Left ventricle myocardium superior (tissue), 1 donor: ENCODE measurements at regions not wholly inside any gene's neighbourhood (a gene's known extent, or its start where the extent isn't known, plus 50 kb on each side); places are given as distances from the start of the nearest gene placed in this dataset.

Experiments
- ATAC-seq: fragments of 200-7000 bp; cut with Tn5 transposase; one replicate; pipeline ENCODE4 v1.9.1; 2020; ENCODE audit warnings: mild to moderate bottlenecking, moderate library complexity
- DNase-seq: peaks from one replicate; pipeline ENCODE4 v3.0.0-alpha.2; 2020
- intact Hi-C: fragments of 100-400 bp; cut with micrococcal nuclease; formaldehyde crosslinking; loops from one replicate; pipeline ENCODE4 v1.11.0; 2022
- donor health status: DM: no; HTN: yes; CAD: no; lungs with severe emphysema.

DNA sequence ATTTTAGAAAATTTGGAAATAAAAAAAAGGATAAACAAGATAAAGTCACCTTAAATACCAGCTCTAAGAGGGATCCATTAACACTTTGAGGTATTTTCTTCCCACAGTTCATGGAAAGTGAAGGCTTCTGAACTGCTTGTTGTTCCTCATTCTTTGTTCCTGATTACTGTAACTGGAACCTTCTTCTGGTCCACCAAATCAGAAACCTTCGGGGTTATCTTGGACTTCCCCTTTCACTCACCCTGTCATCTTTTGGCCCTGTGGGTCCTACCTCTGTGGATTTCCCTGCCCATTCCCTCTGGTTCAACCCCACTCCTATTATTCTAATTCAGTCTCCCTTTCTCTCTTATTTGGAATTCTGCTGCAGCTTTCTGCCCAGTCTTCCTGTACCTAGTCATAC, 116.5 kb upstream of the PRPS1L1 start:
- no peak for DNase-seq
- intact Hi-C loops = no loop called here
- peak; percentile 14 for ATAC-seq

DNA sequence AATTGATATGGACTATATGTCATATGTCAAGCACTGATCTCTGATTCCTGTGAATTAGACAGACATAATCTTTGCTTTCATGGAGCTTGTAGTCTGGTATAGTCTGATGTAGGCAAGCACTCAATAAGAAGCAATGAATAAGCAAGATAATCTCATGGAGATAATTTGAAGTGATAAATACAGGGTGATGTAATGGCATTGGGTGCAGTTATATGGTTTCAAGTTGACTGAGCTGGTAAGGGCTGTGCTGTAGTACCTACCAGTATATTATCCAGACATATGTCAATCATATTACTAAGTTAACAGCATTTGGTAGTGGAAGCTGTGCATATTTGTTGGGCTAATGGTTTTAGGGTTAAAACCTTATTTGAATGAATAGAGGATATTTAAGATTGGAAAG, 117.5 kb upstream of the PRPS1L1 start:
- DNase-seq = no peak
- ATAC-seq = no peak
- intact Hi-C loops = no loop called here

DNA sequence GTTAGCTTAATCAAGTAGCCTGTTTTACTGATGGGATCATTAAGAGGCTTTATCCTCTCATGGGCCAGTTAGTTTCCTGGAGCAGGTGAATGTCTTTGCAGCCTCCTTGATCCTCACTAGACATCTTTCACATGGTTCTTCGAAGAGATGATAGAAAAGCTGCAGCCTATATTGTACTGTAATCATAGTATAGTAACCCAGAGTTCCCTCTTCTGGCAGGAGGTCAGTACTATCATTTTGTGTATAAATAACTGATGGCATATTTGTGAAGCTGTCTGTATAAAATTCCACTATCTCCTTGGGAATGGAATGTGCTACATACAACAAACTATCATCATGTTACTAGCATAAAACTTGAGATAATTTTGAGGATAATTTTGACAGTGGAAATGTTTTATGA, 123.8 kb upstream of the PRPS1L1 start:
- intact Hi-C loops = no loop called here
- DNase-seq (no peak), ATAC-seq (no peak)

DNA sequence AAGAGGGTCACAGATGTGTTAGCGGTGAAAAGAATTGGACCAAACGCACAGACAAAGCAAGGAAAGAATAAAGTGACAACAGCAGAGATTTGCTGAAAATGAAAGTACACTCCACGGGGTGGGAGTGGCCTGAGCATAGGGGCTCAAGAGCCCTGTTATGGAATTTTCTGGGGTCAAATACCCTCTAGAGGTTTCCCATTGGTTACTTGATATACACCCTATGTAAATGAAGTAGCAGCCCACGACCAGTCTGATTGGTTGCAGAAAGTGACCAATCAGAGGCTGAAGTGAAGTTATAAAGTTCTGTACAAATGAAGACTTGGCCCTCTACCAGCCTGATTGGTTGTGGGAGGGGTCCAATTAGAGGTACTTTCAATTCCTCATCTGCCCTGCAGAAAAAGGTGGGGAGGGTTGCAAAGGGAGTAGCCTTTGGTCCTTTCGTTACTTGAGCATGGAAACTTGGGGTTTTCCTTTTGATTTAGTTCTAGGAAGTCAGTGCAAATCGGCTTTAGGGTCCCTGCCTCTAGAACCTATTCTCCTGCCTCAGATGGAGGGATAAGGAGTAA, 125.6 kb upstream of the PRPS1L1 start:
- ATAC-seq (no peak), DNase-seq (no peak)
- intact Hi-C loops = no loop called here

DNA sequence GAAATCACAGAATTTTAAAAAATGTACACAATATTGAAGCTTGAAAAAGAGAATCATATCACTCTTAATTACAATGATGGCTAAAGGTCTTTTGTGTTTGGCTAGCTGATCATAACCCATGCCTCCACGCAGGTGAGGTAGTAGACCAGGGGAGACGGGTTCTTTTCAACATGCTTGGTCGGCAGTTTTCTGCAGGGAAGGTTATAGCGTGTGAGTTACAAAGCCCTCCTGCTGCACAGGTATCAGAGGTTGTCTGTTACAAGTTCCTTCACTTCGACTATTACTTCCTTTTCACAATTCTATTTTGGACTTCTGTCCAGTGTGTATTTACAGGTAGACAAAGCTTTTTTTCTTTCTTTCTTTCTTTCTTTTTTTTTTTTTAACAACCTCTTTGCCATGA, 127.1 kb upstream of the PRPS1L1 start:
- ATAC-seq = no peak
- intact Hi-C loops = no loop called here

DNA sequence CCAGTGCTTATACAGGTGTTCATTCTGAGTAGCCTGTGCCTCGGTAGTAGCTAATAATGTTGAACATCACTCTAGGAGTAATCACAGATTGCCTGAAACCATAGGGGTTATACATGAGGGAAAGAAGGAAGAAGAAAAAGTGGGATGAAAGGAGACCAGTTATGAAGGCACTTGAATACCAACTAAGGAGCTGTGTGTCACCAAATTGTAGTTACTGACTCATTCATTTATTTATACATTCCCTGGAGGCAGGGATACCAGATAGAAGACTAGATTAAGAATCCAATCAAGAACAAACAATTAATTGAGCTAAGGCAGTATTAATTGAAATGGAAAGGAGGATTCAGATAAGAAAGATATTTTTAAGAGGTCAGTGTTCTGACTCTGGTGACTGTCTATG, 129.6 kb upstream of the PRPS1L1 start:
- ATAC-seq (no peak), DNase-seq (no peak)
- intact Hi-C loops = no loop called here

More for the DNA sequence above, 127.1 kb upstream of the PRPS1L1 start:
- no peak for DNase-seq

DNA sequence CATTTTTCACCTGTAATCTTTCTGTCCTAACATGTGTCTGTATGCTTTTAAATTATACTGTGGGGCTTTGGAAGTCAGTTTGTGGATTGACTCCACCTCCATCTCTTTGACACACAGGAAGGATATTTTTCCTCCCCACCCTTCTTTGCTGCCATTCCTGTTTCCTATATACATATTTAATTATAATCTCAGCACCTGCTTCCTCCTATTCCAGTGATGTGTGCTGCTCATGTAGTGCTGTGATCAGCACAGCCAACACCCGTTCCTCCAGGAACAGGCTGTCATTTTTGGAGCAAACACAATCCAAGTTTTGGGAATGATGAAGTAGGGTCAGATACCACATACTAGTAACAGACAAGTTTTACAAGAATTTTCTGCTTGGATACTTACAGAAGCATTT, 135.0 kb upstream of the PRPS1L1 start:
- ATAC-seq (peak; percentile 17), DNase-seq (no peak)
- intact Hi-C loops = loop anchor here (5.0 kb wide), 1 partner anchor 35 kb away; no protein-coding TSS in a partner anchor

DNA sequence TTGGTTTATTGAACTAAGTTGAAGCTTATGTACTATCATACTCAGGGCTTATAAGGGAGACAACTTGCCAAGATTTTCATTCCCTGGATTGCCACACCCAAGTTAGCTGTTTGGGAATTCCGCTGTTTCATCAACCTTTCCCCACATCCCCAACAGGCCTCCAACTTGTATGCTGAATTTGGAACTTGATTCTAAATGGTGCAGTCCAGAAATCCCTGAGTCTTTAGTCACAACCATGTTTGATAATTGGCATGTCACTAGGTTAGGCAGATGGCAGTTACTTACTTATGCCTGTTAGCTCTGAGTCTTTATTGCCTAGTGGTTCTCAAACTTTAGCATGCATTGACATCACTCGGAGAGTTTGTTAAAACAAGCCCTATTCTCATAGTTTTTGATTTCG, 135.4 kb upstream of the PRPS1L1 start:
- no peak for DNase-seq
- ATAC-seq = no peak
- intact Hi-C loops = loop anchor here (5.0 kb wide), 1 partner anchor 34 kb away; no protein-coding TSS in a partner anchor

DNA sequence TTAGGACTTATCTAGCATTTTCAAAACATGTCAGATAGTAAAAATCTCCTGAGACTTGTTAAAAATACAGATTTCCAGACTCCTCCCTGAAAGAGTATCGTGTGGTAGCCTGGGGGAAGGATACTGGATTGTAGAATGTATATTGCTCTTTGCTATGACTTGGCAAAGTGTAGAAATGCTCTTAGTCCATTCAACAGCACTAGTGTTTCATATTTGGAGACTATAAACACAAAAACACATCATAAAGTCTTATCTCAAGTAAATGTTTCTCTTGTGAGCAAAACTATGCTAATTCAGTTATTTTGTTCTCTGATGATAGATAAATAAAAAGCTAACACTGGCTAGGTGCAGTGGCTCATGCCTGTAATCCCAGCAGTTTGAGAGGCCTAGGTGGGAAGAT, 137.5 kb upstream of the PRPS1L1 start:
- no peak for DNase-seq
- ATAC-seq = no peak
- intact Hi-C loops = no loop called here

DNA sequence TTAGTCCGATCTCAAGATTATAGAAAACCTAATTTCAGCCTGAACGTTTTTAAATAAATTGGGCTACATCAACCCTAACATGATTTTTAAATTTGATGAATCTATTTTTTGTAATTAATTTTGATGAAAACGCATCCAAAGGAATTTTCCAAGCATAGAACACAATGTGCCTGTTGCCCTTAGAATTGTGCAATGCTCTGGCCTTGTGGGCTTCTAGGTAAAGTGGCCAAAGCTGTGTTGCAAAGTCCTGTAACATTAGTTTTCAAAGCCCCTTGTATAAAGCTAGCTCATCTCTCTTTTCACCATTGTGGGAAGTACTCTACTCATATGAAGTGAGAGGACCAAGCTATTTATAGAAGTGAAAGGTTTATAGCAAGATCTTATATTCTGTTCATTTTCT, 138.4 kb upstream of the PRPS1L1 start:
- ATAC-seq (no peak), DNase-seq (no peak)
- intact Hi-C loops = no loop called here

DNA sequence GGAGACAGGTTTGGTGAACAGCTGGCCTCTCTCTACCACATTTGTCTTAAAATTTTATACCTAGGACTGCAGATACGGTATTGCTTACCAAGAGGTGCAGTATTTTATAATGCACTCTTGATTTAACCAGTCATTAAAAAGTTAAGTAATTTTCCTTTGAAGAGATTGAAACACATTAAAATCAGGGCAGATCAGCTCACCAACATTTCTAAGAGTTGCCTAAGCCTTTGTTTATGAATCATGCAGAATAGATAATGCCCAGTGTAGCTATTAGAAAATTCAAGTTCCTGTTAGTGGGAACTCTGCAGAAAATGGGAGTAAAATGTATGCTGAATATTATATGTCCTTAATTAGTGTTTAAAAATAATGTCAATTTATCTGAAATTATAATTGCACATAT, 140.2 kb upstream of the PRPS1L1 start:
- DNase-seq (no peak), ATAC-seq (no peak)
- intact Hi-C loops = no loop called here

DNA sequence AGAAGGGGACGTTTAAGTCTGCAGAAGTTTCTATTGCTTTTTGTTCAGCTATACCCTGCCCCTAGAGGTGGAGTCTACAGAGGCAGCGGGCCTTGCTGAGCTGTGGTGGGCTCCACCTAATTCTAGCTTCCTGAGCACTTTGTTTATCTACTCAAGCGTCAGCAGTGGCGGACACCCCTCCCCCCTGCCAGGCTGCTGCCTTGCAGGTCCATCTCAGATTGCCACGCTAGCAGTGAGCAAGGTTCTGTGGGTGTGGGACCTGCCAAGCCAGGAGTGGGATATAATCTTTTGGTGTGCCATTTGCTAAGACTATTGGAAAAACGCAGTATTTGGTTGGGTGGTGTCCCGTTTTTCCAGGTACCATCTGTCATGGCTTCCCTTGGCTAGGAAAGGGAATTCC, 147.3 kb upstream of the PRPS1L1 start:
- DNase-seq (no peak), ATAC-seq (no peak)
- intact Hi-C loops = no loop called here

DNA sequence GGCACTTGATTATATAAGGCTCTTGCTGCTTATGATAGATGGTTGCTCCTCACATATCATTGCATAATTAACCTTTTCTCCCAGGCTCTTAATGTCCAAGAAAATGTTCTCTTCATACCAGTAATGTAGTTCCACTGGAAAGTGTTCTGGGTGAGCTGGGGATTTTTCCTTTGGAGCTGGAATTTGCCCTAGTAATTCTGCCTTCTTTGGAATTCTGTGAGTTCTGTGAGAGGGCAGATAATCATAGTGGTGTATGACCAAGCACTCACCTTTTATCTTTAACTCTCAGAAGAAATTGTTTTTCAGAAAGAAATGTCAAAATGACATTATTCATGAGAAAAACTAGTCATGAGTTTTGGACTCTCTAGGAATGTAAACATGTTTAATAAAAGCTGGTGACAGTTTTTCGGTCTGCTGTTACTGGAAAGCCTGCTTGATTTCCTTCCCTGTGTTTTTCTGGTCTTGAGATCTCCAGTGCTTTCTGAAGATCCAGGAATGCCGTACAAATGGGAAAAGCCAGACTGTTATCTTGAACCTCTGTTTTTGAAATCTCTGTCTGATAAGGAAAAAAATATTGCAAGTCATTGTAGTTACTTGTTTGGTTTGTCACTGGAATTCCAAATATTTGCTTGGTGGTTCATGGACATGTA, 148.3 kb upstream of the PRPS1L1 start:
- ATAC-seq = no peak
- intact Hi-C loops = no loop called here
- DNase-seq = no peak

DNA sequence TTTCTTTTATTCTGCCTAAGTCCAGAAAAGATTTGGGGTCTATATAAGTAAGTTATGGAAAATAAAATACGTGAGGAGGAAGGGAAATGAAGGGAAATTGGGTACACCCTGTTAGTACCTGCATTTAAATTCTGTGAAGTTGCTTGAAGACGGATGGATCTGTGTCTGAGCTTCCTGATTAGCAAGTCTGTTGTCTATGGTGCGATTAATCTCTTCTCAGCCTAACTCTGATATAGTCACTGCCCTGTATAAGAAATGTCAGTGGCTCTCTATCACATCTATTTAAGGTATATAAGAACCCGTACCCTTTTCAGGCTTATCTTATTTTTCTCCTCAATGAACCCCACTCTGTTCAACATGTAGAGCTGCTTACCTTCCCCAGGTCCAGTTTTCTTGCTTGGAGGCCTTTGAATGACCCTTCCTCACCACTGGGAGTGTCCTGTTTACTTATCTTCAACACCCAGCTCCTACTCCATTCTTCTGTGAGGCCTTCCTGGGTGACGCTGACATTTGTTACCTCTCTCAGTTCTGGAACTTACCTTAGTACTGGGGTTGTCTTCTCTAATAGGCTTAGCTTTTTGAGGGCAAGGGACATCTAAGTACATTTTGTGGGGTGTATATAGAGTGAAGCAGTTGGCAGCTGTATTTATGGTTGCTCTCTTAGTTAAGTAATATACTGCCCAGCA, 149.6 kb upstream of the PRPS1L1 start:
- intact Hi-C loops = no loop called here
- ATAC-seq (no peak), DNase-seq (no peak)

DNA sequence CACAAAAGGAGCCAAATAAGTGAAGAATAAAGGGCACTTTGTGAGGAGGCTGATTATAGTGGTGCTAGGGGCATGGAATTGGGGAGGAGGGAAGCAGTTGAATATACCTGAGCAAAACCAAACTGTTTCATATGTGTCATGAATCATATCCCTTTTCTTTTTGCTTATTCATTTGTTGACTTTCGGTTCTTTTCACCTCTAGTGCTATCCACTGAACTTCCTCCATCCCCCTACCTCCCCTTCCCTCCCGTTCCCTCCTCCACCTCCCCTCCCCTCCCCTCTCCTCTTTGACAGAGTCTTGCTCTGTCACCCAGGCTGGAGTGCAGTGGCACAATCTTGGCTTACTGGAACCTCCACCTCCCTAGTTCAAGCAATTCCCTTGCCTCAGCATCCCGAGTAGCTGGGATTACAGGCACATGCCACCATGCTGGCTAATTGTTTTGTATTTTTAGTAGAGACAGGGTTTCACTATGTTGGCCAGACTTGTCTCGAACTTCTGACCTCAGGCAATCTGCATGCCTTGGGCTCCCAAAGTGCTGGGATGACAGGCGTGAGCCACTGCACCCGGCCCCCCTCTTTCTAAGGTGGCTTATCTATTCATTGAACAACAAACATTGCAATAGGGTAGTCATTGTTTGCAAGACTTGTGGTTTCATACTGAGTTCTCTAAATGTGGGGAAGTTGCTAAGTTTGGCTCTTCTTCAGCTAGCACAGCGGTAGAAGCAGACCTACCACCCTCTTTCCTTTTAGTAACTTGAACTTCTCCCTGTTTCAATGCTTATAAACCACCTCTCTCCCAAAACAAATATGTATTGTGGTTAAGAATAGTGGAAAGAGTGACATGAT, 150.4 kb upstream of the PRPS1L1 start:
- ATAC-seq (peak; percentile 59), DNase-seq (peak; percentile 29)
- intact Hi-C loops = no loop called here

DNA sequence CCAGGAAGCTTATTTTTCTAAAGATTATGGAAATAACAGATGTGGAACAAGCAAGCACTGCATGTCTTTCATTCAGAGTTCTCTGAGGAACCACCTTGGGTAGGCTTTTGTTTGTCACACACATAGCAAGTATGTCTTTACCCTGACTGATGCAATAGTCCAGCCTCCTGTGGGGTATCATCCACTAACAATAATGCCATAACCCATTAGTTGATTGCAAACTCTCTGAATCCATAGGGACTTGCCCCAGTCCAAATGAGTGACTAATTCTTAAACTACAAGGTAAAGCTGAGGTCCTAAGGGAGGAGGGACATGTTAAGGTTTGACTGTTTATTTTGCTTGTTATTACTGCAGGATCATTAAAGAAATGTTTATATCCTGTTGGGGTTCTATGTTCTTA, 151.4 kb upstream of the PRPS1L1 start:
- DNase-seq (no peak), ATAC-seq (no peak)
- intact Hi-C loops = no loop called here

DNA sequence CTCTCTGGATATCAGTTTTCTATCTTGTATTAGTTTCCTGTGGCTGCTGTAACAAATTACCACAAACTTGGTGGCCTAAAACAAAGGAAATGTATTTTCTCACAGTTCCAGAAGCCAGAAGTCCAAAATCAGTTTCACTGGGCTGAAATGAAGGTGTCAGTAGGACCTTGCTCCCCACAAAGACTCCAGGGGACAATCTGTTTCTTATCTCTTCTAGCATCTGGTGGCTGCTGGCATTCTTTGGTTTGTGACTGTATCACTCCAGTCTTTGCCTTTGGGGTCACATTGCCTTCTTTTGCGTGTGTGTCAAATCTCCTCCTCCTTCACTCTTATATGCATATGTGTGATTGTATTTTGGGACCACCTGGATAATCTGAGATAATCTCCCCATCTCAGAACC, 153.0 kb upstream of the PRPS1L1 start:
- ATAC-seq = no peak
- intact Hi-C loops = no loop called here
- DNase-seq = no peak

DNA sequence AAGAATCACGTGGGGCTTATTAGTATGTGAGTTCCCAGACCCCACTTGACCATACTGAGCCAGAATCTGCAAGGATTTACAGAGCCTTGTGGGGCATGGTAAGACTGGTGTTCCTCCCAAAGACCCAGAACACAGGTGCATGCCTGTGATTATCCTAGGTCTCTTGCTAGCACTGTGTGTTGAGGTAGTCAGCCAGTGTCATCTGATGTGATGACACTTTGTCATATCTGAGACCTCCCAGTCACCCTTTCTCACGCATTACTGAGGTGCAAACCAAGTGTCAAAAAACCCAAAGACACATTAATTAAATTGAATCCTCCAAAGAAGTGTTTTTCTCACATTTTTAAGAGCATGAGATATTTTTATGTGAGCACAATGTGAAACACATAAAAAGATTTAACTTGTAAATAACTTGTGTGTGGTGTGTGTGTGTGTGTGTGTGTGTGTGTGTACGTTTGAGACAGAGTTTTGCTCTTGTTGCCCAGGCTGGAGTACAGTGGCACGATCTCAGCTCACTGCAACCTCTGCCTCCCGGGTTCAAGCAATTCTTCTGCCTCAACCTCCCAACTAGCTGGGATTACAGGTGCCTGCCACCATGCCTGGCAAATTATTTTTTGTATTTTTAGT, 162.0 kb upstream of the PRPS1L1 start:
- DNase-seq (no peak), ATAC-seq (no peak)
- intact Hi-C loops = no loop called here

DNA sequence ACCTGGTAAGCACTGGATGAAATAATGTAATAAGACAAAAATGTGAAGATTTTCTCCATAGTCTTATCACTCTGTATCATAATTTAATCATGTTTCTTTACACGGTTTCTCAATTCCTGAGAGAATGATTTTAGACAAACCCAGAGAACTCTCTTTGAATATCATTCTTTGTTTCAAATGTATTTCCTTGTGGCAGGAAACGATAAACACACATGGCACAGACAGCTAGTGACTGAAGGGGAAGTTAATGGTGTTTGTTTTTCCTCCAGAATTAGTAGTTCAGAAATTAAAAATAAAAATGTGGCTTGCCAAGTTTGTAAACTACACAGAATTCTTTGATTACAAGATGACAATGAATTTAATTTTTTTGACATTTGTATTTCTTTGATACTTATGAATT, 163.7 kb upstream of the PRPS1L1 start:
- intact Hi-C loops = no loop called here
- ATAC-seq (no peak), DNase-seq (no peak)
